ENCODE measurements at regions not wholly inside any gene's neighbourhood (a gene's known extent, or its start where the extent isn't known, plus 50 kb on each side); places are given as distances from the start of the nearest gene placed in this dataset.

- no peak for DNase-seq
Observed at GRCh38 chr5:164540174-164540573, 1034.8 kb downstream of the MAT2B start.

- no peak for DNase-seq
Observed at GRCh38 chr5:164545507-164545906, 1040.1 kb downstream of the MAT2B start.

GRCh38 chr5:164553851-164554250 is 1048.4 kb downstream of the MAT2B start:
- DNase-seq, result no peak

- DNase-seq, result no peak
Observed at GRCh38 chr5:164555809-164556208, 1050.4 kb downstream of the MAT2B start.

GRCh38 chr5:164560216-164560615 is 1054.8 kb downstream of the MAT2B start:
- DNase-seq, result no peak

GRCh38 chr5:164561933-164562872 is 1056.8 kb downstream of the MAT2B start:
- no peak for DNase-seq

- DNase-seq, result no peak
Observed at GRCh38 chr5:164563370-164563769, 1058.0 kb downstream of the MAT2B start.

GRCh38 chr5:164573397-164573796 is 1068.0 kb downstream of the MAT2B start:
- no peak for DNase-seq

GRCh38 chr5:164577201-164577600 is 1071.8 kb downstream of the MAT2B start:
- no peak for DNase-seq

- DNase-seq, result no peak
Observed at GRCh38 chr5:164577742-164578141, 1072.3 kb downstream of the MAT2B start.

- DNase-seq, result no peak
Observed at GRCh38 chr5:164578401-164578800, 1073.0 kb downstream of the MAT2B start.

- DNase-seq, result no peak
Observed at GRCh38 chr5:164578911-164579310, 1073.5 kb downstream of the MAT2B start.

- DNase-seq, result no peak
Observed at GRCh38 chr5:164580155-164580554, 1074.7 kb downstream of the MAT2B start.

GRCh38 chr5:164581889-164582288 is 1076.5 kb downstream of the MAT2B start:
- DNase-seq, result no peak

- DNase-seq, result no peak
Observed at GRCh38 chr5:164593982-164594381, 1088.6 kb downstream of the MAT2B start.

- no peak for DNase-seq
Observed at GRCh38 chr5:164597293-164597900, 1092.0 kb downstream of the MAT2B start.

- no peak for DNase-seq
Observed at GRCh38 chr5:164600274-164600673, 1094.9 kb downstream of the MAT2B start.

GRCh38 chr5:164600929-164601535 is 1095.6 kb downstream of the MAT2B start:
- no peak for DNase-seq

- DNase-seq, result no peak
Observed at GRCh38 chr5:164608507-164608906, 1103.1 kb downstream of the MAT2B start.

GRCh38 chr5:164610374-164610773 is 1105.0 kb downstream of the MAT2B start:
- no peak for DNase-seq

- DNase-seq, result no peak
Observed at GRCh38 chr5:164614707-164615106, 1109.3 kb downstream of the MAT2B start.

- DNase-seq, result no peak
Observed at GRCh38 chr5:164617290-164617689, 1111.9 kb downstream of the MAT2B start.

- no peak for DNase-seq
Observed at GRCh38 chr5:164627021-164627420, 1121.6 kb downstream of the MAT2B start.

- DNase-seq, result no peak
Observed at GRCh38 chr5:164636456-164636855, 1131.0 kb downstream of the MAT2B start.

All from activated CD8-positive, alpha-beta memory T cell treated with anti-CD3 and anti-CD28 coated beads, Interleukin-2, amount 50 U/mL, for 4 hours (primary cell).